HepG2 (cell line): ENCODE measurements at regions not wholly inside any gene's neighbourhood (a gene's known extent, or its start where the extent isn't known, plus 50 kb on each side); places are given as distances from the start of the nearest gene placed in this dataset.

ENCODE experiments used
- AGO2 ChIP-seq: fragments of 200-400 bp; formaldehyde crosslinking; optimal IDR thresholded peaks from 2 replicates; pipeline ENCODE3; 2017; ENCODE audit warnings: mild to moderate bottlenecking, low read depth, low read length, moderate library complexity
- AKAP8 ChIP-seq: sonication (generic); formaldehyde crosslinking; IDR thresholded peaks from 2 replicates; pipeline ENCODE4 v1.5.1; 2020; ENCODE audit warnings: mild to moderate bottlenecking, missing genetic modification reagents
- ELF1 ChIP-seq: sonication (generic); formaldehyde crosslinking; IDR thresholded peaks from 2 replicates; pipeline ENCODE4 v1.4.0; 2020; ENCODE audit warnings: missing genetic modification reagents
- JUND ChIP-seq: sonication (generic); formaldehyde crosslinking; IDR thresholded peaks from 2 replicates; pipeline ENCODE4 v1.8.0; 2022; ENCODE audit warnings: mild to moderate bottlenecking, missing genetic modification reagents
- MLLT10 ChIP-seq: sonication (generic); formaldehyde crosslinking; IDR thresholded peaks from 2 replicates; pipeline ENCODE4 v1.4.0; 2020; ENCODE audit warnings: missing genetic modification reagents
- RBFOX2 ChIP-seq: fragments of 200-400 bp; formaldehyde crosslinking; IDR thresholded peaks from 2 replicates; pipeline ENCODE4 v1.6.1; 2017; ENCODE audit warnings: low read depth, mild to moderate bottlenecking, low read length
- TAF1 ChIP-seq: sonication (generic); formaldehyde crosslinking; IDR thresholded peaks from 2 replicates; pipeline ENCODE4 v1.4.0; 2020; ENCODE audit warnings: missing genetic modification reagents
- ZIK1 ChIP-seq: sonication (generic); formaldehyde crosslinking; IDR thresholded peaks from 2 replicates; pipeline ENCODE4 v1.5.0; 2020; ENCODE audit warnings: mild to moderate bottlenecking, low read depth, missing genetic modification reagents, borderline replicate concordance
- ZNF44 ChIP-seq: sonication (generic); formaldehyde crosslinking; IDR thresholded peaks from 2 replicates; pipeline ENCODE4 v1.5.1; 2020; ENCODE audit warnings: mild to moderate bottlenecking, missing genetic modification reagents
- ZNF644 ChIP-seq: IDR thresholded peaks from 2 replicates; pipeline ENCODE4 v1.6.1; 2016; ENCODE audit warnings: low read depth
- ZNF850 ChIP-seq: sonication (generic); formaldehyde crosslinking; conservative IDR thresholded peaks from 2 replicates; pipeline ENCODE4 v1.9.0; 2021; ENCODE audit warnings: mild to moderate bottlenecking, missing genetic modification reagents
- TF ChIP-seq, protein P1 (sequence below): sonication (generic); formaldehyde crosslinking; IDR thresholded peaks from 2 replicates; pipeline ENCODE4 v1.4.0; 2020; ENCODE audit warnings: missing genetic modification reagents, borderline replicate concordance
- TF ChIP-seq, protein P2 (sequence below): sonication (generic); formaldehyde crosslinking; IDR thresholded peaks from 2 replicates; pipeline ENCODE4 v1.4.0; 2020; ENCODE audit warnings: mild to moderate bottlenecking, missing genetic modification reagents

DNA sequence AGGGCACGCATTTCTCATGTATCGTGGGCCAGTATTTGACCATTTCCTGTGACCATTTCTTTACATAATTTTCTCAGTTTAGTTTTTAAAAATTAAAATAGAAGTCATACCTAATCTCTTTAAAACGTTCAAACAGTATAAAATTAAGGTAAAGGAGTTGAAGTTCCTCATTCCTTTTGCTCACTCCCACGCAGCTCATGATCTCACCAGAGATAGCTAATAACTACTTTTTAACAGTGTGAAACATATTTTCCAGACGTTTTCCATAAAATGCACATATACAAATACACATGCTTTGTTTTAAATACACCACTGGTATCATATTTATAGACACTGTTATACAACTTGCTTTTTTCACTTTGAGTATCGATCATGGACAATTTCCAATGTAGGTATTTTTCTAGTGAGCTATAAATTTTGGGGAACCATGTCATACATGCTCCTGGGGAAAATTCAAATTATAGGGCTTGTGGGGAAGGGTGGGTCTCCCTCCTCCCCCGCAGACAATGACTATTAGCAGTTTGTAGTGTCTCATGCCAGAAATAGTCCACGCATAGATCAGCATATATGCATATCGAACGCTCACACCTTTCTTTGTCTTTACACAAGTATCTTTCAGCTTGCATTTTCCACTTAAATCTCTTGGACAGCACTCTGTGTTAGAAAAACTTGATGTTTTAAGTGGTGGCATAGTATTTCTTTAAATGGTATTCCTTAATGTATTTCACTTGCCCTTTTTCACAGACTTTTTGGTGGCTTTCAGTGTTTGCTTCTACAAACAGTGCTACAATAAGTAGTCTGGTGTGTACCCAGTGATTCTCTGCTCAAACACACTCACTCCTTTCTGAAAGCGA is 145.5 kb upstream of the ZNF217 start (continued):
- TF ChIP-seq AKAP8, result no peak
- no peak for TF ChIP-seq JUND (CRISPR knock-in tag)
- TF ChIP-seq, protein P1, sequence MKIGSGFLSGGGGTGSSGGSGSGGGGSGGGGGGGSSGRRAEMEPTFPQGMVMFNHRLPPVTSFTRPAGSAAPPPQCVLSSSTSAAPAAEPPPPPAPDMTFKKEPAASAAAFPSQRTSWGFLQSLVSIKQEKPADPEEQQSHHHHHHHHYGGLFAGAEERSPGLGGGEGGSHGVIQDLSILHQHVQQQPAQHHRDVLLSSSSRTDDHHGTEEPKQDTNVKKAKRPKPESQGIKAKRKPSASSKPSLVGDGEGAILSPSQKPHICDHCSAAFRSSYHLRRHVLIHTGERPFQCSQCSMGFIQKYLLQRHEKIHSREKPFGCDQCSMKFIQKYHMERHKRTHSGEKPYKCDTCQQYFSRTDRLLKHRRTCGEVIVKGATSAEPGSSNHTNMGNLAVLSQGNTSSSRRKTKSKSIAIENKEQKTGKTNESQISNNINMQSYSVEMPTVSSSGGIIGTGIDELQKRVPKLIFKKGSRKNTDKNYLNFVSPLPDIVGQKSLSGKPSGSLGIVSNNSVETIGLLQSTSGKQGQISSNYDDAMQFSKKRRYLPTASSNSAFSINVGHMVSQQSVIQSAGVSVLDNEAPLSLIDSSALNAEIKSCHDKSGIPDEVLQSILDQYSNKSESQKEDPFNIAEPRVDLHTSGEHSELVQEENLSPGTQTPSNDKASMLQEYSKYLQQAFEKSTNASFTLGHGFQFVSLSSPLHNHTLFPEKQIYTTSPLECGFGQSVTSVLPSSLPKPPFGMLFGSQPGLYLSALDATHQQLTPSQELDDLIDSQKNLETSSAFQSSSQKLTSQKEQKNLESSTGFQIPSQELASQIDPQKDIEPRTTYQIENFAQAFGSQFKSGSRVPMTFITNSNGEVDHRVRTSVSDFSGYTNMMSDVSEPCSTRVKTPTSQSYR (CRISPR knock-in tag), result no peak
- TF ChIP-seq TAF1 (CRISPR knock-in tag), result no peak
- peak; percentile 49 for TF ChIP-seq AGO2
- no peak for TF ChIP-seq MLLT10 (CRISPR knock-in tag)
- no peak for TF ChIP-seq ZIK1 (CRISPR knock-in tag)
- peak; percentile 21; the same call in 1 of the 2 replicates for TF ChIP-seq ELF1 (CRISPR knock-in tag)
- TF ChIP-seq, protein P2, sequence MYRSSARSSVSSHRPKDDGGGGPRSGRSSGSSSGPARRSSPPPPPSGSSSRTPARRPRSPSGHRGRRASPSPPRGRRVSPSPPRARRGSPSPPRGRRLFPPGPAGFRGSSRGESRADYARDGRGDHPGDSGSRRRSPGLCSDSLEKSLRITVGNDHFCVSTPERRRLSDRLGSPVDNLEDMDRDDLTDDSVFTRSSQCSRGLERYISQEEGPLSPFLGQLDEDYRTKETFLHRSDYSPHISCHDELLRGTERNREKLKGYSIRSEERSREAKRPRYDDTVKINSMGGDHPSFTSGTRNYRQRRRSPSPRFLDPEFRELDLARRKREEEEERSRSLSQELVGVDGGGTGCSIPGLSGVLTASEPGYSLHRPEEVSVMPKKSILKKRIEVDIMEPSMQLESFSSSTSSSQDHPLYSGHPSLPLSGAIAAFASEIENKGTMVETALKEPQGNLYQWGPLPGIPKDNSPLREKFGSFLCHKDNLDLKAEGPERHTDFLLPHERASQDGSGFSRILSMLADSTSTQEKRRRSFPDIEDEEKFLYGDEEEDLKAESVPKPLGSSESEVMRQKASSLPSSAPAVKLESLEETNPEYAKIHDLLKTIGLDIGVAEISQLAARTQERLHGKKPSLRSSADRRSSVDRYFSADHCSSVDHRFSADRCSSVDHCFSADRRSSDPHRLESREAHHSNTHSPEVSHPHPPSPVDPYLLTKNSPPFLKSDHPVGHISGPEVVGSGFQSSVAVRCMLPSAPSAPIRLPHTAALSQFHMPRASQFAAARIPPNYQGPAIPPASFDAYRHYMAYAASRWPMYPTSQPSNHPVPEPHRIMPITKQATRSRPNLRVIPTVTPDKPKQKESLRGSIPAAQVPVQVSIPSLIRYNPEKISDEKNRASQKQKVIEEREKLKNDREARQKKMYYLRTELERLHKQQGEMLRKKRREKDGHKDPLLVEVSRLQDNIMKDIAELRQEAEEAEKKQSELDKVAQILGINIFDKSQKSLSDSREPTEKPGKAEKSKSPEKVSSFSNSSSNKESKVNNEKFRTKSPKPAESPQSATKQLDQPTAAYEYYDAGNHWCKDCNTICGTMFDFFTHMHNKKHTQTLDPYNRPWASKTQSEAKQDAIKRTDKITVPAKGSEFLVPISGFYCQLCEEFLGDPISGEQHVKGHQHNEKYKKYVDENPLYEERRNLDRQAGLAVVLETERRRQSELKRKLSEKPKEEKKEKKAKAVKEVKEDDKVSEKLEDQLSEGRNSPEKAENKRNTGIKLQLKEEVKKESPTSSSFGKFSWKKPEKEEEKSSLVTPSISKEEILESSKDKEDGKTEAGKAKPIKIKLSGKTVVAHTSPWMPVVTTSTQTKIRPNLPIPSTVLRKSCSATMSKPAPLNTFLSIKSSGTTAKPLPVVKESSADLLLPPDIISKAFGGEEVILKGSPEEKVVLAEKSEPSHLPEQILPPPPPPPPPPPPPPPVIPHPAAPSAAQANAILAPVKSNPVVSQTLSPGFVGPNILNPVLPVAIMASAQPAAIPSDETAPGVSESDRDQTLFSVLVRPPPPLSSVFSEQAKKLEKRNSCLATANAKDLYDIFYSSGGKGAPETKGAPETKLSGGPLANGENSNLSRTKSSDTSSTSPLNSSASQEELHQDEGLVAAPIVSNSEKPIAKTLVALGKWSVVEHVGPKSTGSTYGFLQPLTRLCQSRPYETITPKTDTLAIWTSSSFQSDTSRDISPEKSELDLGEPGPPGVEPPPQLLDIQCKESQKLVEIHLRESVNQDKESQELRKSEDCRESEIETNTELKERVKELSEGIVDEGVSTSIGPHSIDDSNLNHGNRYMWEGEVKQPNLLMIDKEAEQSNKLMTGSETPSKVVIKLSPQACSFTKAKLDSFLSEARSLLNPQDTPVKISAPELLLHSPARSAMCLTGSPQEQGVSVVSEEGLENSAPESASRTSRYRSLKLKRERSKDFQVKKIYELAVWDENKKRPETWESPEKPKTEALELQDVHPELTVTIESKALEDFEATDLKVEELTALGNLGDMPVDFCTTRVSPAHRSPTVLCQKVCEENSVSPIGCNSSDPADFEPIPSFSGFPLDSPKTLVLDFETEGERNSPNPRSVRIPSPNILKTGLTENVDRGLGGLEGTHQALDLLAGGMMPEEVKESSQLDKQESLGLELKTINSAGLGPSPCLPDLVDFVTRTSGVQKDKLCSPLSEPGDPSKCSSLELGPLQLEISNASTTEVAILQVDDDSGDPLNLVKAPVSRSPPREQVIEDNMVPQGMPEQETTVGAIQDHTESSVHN (CRISPR knock-in tag), result no peak
- TF ChIP-seq RBFOX2, result peak; percentile 65
- peak; percentile 51; the same call in 1 of the 2 replicates for TF ChIP-seq ZNF850 (CRISPR knock-in tag)
- TF ChIP-seq ZNF644 (CRISPR knock-in tag), result 0 out of 2 replicates have a peak, but pooled peaks have one; percentile 4
- TF ChIP-seq ZNF44 (CRISPR knock-in tag), result peak; percentile 56; the same call in 1 of the 2 replicates
